ENCODE measurements at regions not wholly inside any gene's neighbourhood (a gene's known extent, or its start where the extent isn't known, plus 50 kb on each side); places are given as distances from the start of the nearest gene placed in this dataset.

DNA sequence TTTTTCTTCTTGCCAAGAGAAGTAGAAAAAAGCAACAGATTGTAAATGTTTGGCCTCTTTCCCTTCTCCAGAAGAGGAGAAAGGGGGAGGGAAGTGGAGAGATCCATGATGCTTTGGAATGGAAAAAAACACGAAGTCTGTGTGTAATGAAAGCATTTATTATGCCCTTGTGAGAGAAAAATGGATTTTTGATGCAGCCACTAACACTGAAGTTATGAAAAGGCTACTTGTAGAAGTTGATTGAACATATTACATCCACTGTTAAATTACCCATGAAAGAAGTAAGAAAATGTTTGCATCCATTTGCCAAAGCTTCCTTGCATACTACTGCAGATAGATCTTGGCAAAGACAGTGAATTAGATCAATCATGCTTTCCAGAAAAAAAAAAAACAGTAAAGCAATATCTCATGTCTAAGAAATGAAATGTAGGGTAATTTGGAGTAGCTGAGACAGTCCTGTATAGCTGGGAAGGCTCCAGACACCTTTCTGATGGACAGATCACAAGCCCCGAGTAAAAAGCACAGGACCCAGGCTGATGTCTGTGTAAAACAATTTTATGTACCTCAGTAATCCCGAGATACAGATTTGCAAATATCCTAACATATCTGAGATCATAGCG, 295.5 kb downstream of the PLOD2 start:
- TF ChIP-seq, protein P1, sequence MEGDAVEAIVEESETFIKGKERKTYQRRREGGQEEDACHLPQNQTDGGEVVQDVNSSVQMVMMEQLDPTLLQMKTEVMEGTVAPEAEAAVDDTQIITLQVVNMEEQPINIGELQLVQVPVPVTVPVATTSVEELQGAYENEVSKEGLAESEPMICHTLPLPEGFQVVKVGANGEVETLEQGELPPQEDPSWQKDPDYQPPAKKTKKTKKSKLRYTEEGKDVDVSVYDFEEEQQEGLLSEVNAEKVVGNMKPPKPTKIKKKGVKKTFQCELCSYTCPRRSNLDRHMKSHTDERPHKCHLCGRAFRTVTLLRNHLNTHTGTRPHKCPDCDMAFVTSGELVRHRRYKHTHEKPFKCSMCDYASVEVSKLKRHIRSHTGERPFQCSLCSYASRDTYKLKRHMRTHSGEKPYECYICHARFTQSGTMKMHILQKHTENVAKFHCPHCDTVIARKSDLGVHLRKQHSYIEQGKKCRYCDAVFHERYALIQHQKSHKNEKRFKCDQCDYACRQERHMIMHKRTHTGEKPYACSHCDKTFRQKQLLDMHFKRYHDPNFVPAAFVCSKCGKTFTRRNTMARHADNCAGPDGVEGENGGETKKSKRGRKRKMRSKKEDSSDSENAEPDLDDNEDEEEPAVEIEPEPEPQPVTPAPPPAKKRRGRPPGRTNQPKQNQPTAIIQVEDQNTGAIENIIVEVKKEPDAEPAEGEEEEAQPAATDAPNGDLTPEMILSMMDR (conservative IDR thresholded peaks at IDR 0.05) = no peak
- H3K27me3 Mint-ChIP-seq = no peaks in the 10 kb centered on the region
- no peak overlapping the region for H3K27ac Mint-ChIP-seq
- no peaks in the 10 kb centered on the region for H3K9me3 Mint-ChIP-seq
- H3K36me3 Mint-ChIP-seq = no peaks in the 10 kb centered on the region
- no peak for DNase-seq (ENCODE audit: extremely low spot score, unreplicated experiment)
- H3K4me1 Mint-ChIP-seq (ENCODE audit: unreplicated experiment) = no peaks in the 10 kb centered on the region
- H3K4me3 Mint-ChIP-seq = no peak overlapping the region

DNA sequence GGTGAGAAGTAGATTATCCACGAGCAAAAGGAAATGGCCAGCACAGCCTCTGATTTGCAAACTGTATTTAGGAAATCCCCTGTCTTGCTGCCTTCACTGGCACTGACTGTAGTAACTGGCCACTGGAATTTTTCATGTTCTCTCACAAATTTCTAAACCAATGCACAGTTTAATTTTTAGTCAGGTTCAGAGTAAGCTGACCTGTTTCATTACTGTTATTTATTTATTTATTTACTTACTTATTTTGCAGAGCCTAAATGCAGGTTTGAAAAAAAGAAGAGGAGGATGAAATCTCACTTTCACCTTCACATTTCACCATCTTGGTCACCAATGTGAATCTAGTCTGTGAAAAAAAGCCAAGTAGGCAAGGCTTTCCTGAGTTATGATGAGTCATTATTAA, 291.0 kb downstream of the PLOD2 start:
- TF ChIP-seq, protein P1 (conservative IDR thresholded peaks at IDR 0.05) = no peak
- no peak overlapping the region for H3K4me3 Mint-ChIP-seq
- no peaks in the 10 kb centered on the region for H3K9me3 Mint-ChIP-seq
- H3K27me3 Mint-ChIP-seq = no peaks in the 10 kb centered on the region
- no peaks in the 10 kb centered on the region for H3K36me3 Mint-ChIP-seq
- no peak for DNase-seq (ENCODE audit: extremely low spot score, unreplicated experiment)
- H3K27ac Mint-ChIP-seq = no peak overlapping the region
- H3K4me1 Mint-ChIP-seq (ENCODE audit: unreplicated experiment) = no peaks in the 10 kb centered on the region

DNA sequence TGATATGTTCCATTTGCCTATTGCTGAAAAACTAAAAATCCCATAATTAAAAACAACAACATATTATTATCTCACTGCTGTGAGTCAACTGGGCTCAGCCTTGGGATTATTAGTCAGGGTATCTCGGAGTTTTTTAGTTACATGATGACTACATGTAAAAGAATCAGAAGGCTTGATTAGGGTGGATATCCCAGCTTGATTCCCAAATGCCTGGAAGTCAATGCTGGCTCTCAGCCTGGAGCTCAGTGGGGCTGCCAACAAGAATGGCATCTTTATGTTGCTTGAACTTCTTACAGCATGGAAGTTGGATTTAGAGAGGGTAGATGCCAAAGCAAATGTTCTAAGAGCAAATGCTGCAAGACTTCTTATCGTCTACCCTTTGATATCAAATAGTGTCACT, 278.5 kb downstream of the PLOD2 start:
- Mint-ChIP-seq H3K27me3 (no peaks in the 10 kb centered on the region), H3K9me3 (no peaks in the 10 kb centered on the region), H3K36me3 (no peaks in the 10 kb centered on the region), H3K27ac (no peak overlapping the region), H3K4me3 (no peak overlapping the region), H3K4me1 (ENCODE audit: unreplicated experiment) (no peaks in the 10 kb centered on the region)
- TF ChIP-seq, protein P1 (conservative IDR thresholded peaks at IDR 0.05) = no peak
- DNase-seq (ENCODE audit: extremely low spot score, unreplicated experiment) = no peak

DNA sequence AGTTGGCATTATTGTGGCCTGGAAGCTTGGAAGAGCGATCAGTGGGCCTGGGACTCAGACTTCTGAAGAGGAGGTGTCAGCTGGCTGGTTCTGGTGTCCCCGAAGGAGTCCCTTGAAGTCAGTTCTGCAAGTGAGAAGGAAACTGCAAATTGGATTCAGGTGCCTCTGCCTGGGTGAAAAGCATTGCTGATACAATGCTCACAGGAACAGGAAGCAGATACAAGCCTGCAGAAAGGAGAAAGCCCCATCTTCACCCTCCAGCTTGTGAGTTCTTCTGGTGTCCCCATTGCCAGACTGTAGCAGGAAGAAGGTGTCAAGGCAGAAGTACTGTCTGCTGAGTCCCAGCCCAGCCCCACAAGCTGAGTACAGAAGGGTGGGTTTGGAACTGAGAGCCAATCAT, 271.3 kb downstream of the PLOD2 start:
- Mint-ChIP-seq H3K27me3 (no peaks in the 10 kb centered on the region), H3K9me3 (no peaks in the 10 kb centered on the region), H3K36me3 (no peaks in the 10 kb centered on the region), H3K4me3 (no peak overlapping the region), H3K4me1 (ENCODE audit: unreplicated experiment) (peaks cover 4% of the 10 kb centered on the region), H3K27ac (no peak overlapping the region)
- DNase-seq (ENCODE audit: extremely low spot score, unreplicated experiment) = no peak
- TF ChIP-seq, protein P1 (conservative IDR thresholded peaks at IDR 0.05) = no peak

DNA sequence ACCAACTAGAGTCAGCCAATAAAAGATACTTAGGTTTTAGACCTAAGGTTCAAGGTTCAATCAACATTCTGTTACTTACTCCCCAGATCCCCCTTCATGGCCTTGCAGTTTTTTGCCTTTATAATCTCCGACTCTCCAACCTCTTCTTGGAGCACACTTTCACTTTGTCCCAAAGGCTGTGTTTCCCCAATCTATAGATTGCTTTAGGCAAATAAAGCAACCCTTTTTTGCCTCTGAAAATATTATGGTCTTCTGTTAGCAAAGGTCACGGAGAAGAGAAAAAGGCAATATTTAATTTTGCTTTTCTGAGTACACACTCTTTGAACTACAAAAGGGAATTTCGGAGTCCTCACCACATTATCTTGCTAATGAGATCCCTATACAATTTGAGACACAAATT, 268.1 kb downstream of the PLOD2 start:
- H3K36me3 Mint-ChIP-seq = no peaks in the 10 kb centered on the region
- peaks cover 4% of the 10 kb centered on the region for H3K4me1 Mint-ChIP-seq (ENCODE audit: unreplicated experiment)
- H3K9me3 Mint-ChIP-seq = no peaks in the 10 kb centered on the region

More for the DNA sequence above, 268.1 kb downstream of the PLOD2 start:
- no peaks in the 10 kb centered on the region for H3K27me3 Mint-ChIP-seq
- TF ChIP-seq, protein P1 (conservative IDR thresholded peaks at IDR 0.05) = no peak
- H3K27ac Mint-ChIP-seq = no peak overlapping the region
- no peak for DNase-seq (ENCODE audit: extremely low spot score, unreplicated experiment)
- no peak overlapping the region for H3K4me3 Mint-ChIP-seq
